GM06990 (cell line): ENCODE measurements at regions not wholly inside any gene's neighbourhood (a gene's known extent, or its start where the extent isn't known, plus 50 kb on each side); places are given as distances from the start of the nearest gene placed in this dataset.

ENCODE experiments used
- DNase-seq: peaks from one replicate; pipeline ENCODE4 v3.0.0-alpha.2; 2011; ENCODE audit not compliant: insufficient read length; ENCODE audit errors: extremely low read depth
- H3K27me3 ChIP-seq: replicated peaks from 2 replicates; pipeline ENCODE4 v1.6.0; 2011; ENCODE audit warnings: low read length; ENCODE audit not compliant: control insufficient read depth, insufficient read depth
- H3K36me3 ChIP-seq: 2 replicates; pipeline ENCODE4 v1.5.1; 2011; ENCODE audit warnings: low read length; ENCODE audit not compliant: control insufficient read depth, insufficient read depth
- H3K4me3 ChIP-seq: replicated peaks from 2 replicates; pipeline ENCODE4 v1.5.1; 2011; ENCODE audit warnings: low read depth, mild to moderate bottlenecking, control low read depth, low read length
- TF ChIP-seq, protein P1 (sequence below): IDR thresholded peaks from 2 replicates; pipeline ENCODE4 v1.5.1; 2011; ENCODE audit warnings: low read length, control low read depth, mild to moderate bottlenecking, inconsistent platforms; ENCODE audit not compliant: insufficient read depth, poor library complexity, severe bottlenecking

DNA sequence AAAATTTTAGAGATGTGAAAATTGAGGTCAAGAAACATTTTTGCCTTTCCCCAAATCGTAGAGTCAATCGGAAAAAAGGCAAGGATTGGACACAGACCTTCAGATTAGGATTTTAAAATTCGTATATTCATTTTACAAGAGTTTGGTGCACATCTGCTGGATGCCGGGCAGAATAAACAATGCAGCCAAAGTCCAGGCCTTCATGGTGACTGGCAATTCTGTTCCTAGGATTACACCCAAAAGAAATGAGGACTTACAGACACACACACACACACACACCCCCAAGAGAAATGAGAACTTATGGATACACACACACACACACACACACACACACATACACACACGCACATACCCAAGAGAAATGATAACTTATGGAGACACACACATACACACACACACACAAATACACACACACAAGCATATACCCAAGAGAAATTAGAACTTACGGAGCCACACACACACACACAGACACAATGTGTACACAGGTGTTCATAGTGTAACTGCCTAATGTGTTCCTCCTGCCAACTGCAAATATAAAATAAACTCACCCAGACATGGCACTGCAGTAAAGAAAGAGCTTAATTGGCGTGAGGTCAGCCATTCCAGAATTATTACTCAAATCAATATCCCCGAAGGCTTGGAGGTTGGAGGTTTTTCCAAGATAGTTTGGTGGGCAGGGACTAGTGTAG is 165.7 kb upstream of the STS start:
- TF ChIP-seq, protein P1, sequence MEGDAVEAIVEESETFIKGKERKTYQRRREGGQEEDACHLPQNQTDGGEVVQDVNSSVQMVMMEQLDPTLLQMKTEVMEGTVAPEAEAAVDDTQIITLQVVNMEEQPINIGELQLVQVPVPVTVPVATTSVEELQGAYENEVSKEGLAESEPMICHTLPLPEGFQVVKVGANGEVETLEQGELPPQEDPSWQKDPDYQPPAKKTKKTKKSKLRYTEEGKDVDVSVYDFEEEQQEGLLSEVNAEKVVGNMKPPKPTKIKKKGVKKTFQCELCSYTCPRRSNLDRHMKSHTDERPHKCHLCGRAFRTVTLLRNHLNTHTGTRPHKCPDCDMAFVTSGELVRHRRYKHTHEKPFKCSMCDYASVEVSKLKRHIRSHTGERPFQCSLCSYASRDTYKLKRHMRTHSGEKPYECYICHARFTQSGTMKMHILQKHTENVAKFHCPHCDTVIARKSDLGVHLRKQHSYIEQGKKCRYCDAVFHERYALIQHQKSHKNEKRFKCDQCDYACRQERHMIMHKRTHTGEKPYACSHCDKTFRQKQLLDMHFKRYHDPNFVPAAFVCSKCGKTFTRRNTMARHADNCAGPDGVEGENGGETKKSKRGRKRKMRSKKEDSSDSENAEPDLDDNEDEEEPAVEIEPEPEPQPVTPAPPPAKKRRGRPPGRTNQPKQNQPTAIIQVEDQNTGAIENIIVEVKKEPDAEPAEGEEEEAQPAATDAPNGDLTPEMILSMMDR, result no peak
- DNase-seq, result no peak
- H3K36me3 ChIP-seq, result no peaks in the 10 kb centered on the region
- H3K4me3 ChIP-seq, result no peak overlapping the region
- H3K27me3 ChIP-seq, result no peaks in the 10 kb centered on the region

- Histone ChIP-seq H3K4me3 (no peak overlapping the region), H3K36me3 (no peaks in the 10 kb centered on the region), H3K27me3 (no peaks in the 10 kb centered on the region)
- TF ChIP-seq, protein P1, result no peak
- no peak for DNase-seq
These were observed 166.5 kb upstream of the STS start for GRCh38 chrX:6980981-6981380.

DNA sequence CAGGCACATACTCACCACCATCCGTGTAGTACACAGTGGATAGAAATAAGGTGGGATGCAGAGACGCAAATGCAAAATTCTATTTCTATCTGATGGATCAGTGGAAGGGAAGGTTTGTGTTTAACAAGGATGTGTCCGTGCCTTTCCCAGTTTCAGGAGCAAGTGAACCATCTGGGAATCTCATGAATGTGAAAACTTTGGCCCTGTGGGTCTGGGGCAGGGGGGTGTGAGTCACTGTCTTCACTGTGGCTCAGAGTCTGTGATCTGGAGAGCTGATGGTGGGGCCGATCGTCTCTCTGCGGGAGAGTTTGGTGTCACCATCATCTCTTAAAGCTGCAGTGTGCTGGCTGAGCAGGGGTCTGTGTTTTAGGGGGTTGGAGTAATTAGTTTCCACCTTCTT is 179.3 kb upstream of the STS start:
- TF ChIP-seq, protein P1, result no peak
- no peaks in the 10 kb centered on the region for H3K27me3 ChIP-seq
- H3K36me3 ChIP-seq, result no peaks in the 10 kb centered on the region
- no peak for DNase-seq
- H3K4me3 ChIP-seq, result no peak overlapping the region

DNA sequence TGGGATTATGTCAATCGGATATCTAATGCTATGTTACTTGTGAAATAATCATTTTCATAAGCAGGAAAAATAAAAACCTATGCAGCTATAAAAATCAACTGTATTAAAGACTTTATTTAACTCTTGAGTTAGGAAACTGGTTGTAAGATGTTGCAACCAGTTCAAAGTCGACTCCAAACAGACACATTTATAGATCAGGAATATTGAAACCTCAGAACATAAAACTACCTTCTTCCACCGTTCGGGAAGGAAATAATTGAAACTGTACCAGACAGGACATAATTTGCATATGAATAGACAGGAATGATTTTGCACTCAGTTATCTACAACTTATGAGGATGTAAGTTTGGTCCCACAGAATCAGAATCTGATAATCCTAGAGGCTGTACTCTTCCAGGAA is 181.8 kb upstream of the STS start:
- H3K27me3 ChIP-seq, result no peaks in the 10 kb centered on the region
- TF ChIP-seq, protein P1, result no peak
- no peaks in the 10 kb centered on the region for H3K36me3 ChIP-seq
- no peak for DNase-seq
- no peak overlapping the region for H3K4me3 ChIP-seq

GRCh38 chrX:6962006-6962355 is 185.5 kb upstream of the STS start:
- no peaks in the 10 kb centered on the region for H3K36me3 ChIP-seq
- TF ChIP-seq, protein P1, result no peak
- DNase-seq, result no peak

More at GRCh38 chrX:6962006-6962355, 185.5 kb upstream of the STS start:
- H3K4me3 ChIP-seq, result no peak overlapping the region
- H3K27me3 ChIP-seq, result no peaks in the 10 kb centered on the region
